ENCODE measurements at regions not wholly inside any gene's neighbourhood (a gene's known extent, or its start where the extent isn't known, plus 50 kb on each side); places are given as distances from the start of the nearest gene placed in this dataset.

- TF ChIP-seq CTCF (IDR thresholded peaks at IDR 0.05) (no peak), POLR2A (IDR thresholded peaks at IDR 0.05) (no peak)
Observed at GRCh38 chr13:58399263-58399662, 767.7 kb downstream of the PCDH17 start.

Measured in Peyer's patch (tissue), 4 donors.